ENCODE measurements at regions not wholly inside any gene's neighbourhood (a gene's known extent, or its start where the extent isn't known, plus 50 kb on each side); places are given as distances from the start of the nearest gene placed in this dataset.
A peak's percentile ranks its signal among the peaks of the same experiment; 100 is the strongest.

DNA sequence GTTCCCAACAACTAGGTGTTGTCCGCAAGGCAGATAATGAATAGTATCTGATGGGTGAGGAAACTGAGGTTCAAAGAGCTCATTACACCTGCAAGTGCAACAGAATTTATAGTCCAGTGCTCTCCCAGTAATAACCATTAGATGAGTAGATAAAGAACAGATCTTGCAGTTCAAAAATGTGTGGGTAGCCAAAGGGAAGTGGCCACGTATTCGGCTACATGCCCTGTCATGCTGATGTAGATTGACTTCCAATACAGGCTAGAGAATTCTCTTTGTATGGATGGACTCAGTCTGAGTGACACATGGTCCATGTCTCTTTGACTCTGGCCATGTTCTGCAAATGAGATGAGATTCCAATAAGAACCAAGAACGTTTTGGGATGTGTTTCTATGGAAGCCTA lies 187.9 kb upstream of the LPP start:
- H3K4me1 ChIP-seq (ENCODE audit: control insufficient read depth, low read length) = peaks cover 100% of the 10 kb centered on the region
- no peaks in the 10 kb centered on the region for H3K27me3 ChIP-seq (ENCODE audit: control insufficient read depth, low read length)
- peak overlapping the region; percentile 67 for H3K4me3 ChIP-seq (ENCODE audit: low read length)
- H3K9me2 ChIP-seq (replicated peaks; ENCODE audit: control insufficient read depth, low read length) = no peaks in the 10 kb centered on the region
- H3K27ac ChIP-seq (ENCODE audit: low read depth, low read length) = peak overlapping the region; percentile 99
- H4K20me1 ChIP-seq (ENCODE audit: control insufficient read depth, insufficient read depth, low read depth, low read length) = no peaks in the 10 kb centered on the region
- H3K36me3 ChIP-seq (ENCODE audit: control insufficient read depth, low read length) = peaks cover 78% of the 10 kb centered on the region
- H3K9me3 ChIP-seq (ENCODE audit: control insufficient read depth, insufficient read depth, low read length) = no peaks in the 10 kb centered on the region
- peaks cover 29% of the 10 kb centered on the region for H3K79me2 ChIP-seq (ENCODE audit: control insufficient read depth, low read length)
- peak overlapping the region; percentile 84 for H3K4me2 ChIP-seq (ENCODE audit: low read length)
- TF ChIP-seq, protein P1, sequence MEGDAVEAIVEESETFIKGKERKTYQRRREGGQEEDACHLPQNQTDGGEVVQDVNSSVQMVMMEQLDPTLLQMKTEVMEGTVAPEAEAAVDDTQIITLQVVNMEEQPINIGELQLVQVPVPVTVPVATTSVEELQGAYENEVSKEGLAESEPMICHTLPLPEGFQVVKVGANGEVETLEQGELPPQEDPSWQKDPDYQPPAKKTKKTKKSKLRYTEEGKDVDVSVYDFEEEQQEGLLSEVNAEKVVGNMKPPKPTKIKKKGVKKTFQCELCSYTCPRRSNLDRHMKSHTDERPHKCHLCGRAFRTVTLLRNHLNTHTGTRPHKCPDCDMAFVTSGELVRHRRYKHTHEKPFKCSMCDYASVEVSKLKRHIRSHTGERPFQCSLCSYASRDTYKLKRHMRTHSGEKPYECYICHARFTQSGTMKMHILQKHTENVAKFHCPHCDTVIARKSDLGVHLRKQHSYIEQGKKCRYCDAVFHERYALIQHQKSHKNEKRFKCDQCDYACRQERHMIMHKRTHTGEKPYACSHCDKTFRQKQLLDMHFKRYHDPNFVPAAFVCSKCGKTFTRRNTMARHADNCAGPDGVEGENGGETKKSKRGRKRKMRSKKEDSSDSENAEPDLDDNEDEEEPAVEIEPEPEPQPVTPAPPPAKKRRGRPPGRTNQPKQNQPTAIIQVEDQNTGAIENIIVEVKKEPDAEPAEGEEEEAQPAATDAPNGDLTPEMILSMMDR (IDR thresholded peaks at IDR 0.05; ENCODE audit: low read depth, low read length, poor library complexity, severe bottlenecking) = no peak
- no peak for TF ChIP-seq EZH2phosphoT487 (IDR thresholded peaks at IDR 0.05; ENCODE audit: borderline replicate concordance, low read length)
- H3F3A ChIP-seq (ENCODE audit: control insufficient read depth, insufficient read depth) = peaks cover 72% of the 10 kb centered on the region

DNA sequence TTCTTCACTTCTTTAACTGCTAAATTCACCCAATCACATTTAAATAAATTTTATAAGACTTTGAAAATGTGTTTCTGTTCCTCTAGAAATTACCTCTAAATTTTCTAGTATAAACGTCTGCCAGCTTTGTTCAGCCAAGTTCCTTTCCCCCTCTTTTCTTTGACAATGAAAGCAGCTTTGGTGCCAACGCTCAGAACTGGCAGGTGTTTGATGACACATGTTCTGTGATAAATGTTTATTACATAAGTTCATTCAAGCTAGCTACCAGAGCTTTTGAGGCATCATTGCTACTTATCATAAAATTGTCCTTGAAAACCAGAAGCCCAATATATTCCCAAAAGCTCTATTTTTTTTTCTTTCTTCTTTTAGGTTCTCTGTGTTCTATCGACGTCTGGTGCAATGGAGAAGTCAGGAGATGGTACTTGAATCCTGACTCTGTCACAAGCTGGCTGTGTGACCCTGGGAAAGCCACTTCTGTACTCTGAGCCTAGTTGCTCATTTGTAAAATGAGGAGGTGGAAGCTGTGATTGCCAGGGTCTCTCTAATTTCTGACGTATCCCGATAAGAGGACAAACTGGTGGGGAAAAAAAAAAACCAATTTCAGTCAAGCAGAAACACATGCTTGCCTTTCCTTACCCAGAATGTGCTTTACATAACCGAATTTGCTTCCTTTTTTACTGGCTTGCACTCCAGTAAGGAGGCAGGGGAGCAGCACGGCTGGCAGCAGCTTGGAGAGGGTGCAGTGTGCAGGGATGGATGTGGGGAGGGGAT lies 187.1 kb upstream of the LPP start:
- H3K27ac ChIP-seq (ENCODE audit: low read depth, low read length) = peak overlapping the region; percentile 99
- H3K9me3 ChIP-seq (ENCODE audit: control insufficient read depth, insufficient read depth, low read length) = no peaks in the 10 kb centered on the region
- peak overlapping the region; percentile 67 for H3K4me3 ChIP-seq (ENCODE audit: low read length)
- no peak for TF ChIP-seq EZH2phosphoT487 (IDR thresholded peaks at IDR 0.05; ENCODE audit: borderline replicate concordance, low read length)
- TF ChIP-seq, protein P1 (IDR thresholded peaks at IDR 0.05; ENCODE audit: low read depth, low read length, poor library complexity, severe bottlenecking) = no peak
- H3F3A ChIP-seq (ENCODE audit: control insufficient read depth, insufficient read depth) = peaks cover 73% of the 10 kb centered on the region
- H3K27me3 ChIP-seq (ENCODE audit: control insufficient read depth, low read length) = no peaks in the 10 kb centered on the region
- peak overlapping the region; percentile 84 for H3K4me2 ChIP-seq (ENCODE audit: low read length)
- H3K79me2 ChIP-seq (ENCODE audit: control insufficient read depth, low read length) = peaks cover 35% of the 10 kb centered on the region
- no peaks in the 10 kb centered on the region for H4K20me1 ChIP-seq (ENCODE audit: control insufficient read depth, insufficient read depth, low read depth, low read length)
- peaks cover 100% of the 10 kb centered on the region for H3K4me1 ChIP-seq (ENCODE audit: control insufficient read depth, low read length)
- H3K36me3 ChIP-seq (ENCODE audit: control insufficient read depth, low read length) = peaks cover 76% of the 10 kb centered on the region
- H3K9me2 ChIP-seq (replicated peaks; ENCODE audit: control insufficient read depth, low read length) = no peaks in the 10 kb centered on the region

DNA sequence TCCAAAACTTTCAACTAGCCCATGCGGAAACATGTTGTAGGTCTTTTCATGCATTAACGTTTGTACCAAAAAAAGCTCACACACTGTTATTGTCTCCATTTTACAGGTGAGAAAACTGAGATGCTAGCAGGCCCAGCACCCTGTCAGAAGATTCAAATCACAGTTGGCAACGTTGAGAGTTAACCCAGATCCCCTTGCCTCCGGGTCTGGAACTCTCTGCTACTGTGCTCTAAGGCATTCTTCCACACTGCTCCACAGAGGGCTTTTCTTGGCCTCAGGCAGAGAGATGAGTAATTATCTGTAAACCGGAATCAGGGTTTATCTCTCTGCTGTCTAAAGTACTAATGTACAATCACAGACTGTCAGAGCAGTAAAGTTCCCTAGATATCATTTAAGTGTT lies 186.0 kb upstream of the LPP start:
- H3K4me2 ChIP-seq (ENCODE audit: low read length) = peak overlapping the region; percentile 84
- no peaks in the 10 kb centered on the region for H3K9me3 ChIP-seq (ENCODE audit: control insufficient read depth, insufficient read depth, low read length)
- no peaks in the 10 kb centered on the region for H3K27me3 ChIP-seq (ENCODE audit: control insufficient read depth, low read length)
- H4K20me1 ChIP-seq (ENCODE audit: control insufficient read depth, insufficient read depth, low read depth, low read length) = no peaks in the 10 kb centered on the region
- no peak for TF ChIP-seq EZH2phosphoT487 (IDR thresholded peaks at IDR 0.05; ENCODE audit: borderline replicate concordance, low read length)
- TF ChIP-seq, protein P1 (IDR thresholded peaks at IDR 0.05; ENCODE audit: low read depth, low read length, poor library complexity, severe bottlenecking) = no peak
- H3K4me1 ChIP-seq (ENCODE audit: control insufficient read depth, low read length) = peaks cover 100% of the 10 kb centered on the region
- H3K4me3 ChIP-seq (ENCODE audit: low read length) = peak overlapping the region; percentile 67
- peaks cover 75% of the 10 kb centered on the region for H3F3A ChIP-seq (ENCODE audit: control insufficient read depth, insufficient read depth)
- no peaks in the 10 kb centered on the region for H3K9me2 ChIP-seq (replicated peaks; ENCODE audit: control insufficient read depth, low read length)
- H3K36me3 ChIP-seq (ENCODE audit: control insufficient read depth, low read length) = peaks cover 65% of the 10 kb centered on the region
- peaks cover 36% of the 10 kb centered on the region for H3K79me2 ChIP-seq (ENCODE audit: control insufficient read depth, low read length)
- H3K27ac ChIP-seq (ENCODE audit: low read depth, low read length) = peak overlapping the region; percentile 99
